A673 (cell line): ENCODE measurements at regions not wholly inside any gene's neighbourhood (a gene's known extent, or its start where the extent isn't known, plus 50 kb on each side); places are given as distances from the start of the nearest gene placed in this dataset.

ENCODE experiments used
- EZH2 ChIP-seq: fragments of 200-600 bp; sonication (generic); IDR thresholded peaks from 2 replicates; pipeline ENCODE4 v1.6.1; 2017; ENCODE audit warnings: borderline replicate concordance, low read depth, mild to moderate bottlenecking, mixed read lengths, antibody characterized with exemption, low read length; ENCODE audit not compliant: poor library complexity, severe bottlenecking
- TF ChIP-seq, protein P1 (sequence below): fragments of 300-800, 200-600 bp; sonication (generic); conservative IDR thresholded peaks from 2 replicates; pipeline ENCODE4 v1.5.1; 2017; ENCODE audit warnings: low read depth, mild to moderate bottlenecking, antibody characterized with exemption, low read length, moderate library complexity, mixed read lengths

DNA sequence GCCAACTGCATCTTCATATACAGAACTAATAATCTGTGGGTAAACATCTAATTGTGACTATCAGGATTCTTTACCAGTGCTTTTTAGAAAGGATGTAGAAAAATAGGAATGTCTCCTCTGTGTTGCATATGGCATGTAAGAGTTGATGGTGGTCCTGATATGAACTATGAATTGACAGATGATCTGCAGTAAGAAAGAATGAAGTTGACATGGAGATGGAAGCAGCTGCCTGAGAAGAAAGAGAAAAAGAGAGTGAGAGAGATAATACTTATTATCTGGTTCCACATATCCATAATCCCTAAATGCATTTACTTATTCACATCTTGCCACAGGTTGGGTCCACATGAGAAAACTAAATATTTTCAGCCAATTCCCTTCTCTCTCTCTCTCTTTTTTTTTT is 1022.9 kb downstream of the SLC6A15 start:
- TF ChIP-seq, protein P1, sequence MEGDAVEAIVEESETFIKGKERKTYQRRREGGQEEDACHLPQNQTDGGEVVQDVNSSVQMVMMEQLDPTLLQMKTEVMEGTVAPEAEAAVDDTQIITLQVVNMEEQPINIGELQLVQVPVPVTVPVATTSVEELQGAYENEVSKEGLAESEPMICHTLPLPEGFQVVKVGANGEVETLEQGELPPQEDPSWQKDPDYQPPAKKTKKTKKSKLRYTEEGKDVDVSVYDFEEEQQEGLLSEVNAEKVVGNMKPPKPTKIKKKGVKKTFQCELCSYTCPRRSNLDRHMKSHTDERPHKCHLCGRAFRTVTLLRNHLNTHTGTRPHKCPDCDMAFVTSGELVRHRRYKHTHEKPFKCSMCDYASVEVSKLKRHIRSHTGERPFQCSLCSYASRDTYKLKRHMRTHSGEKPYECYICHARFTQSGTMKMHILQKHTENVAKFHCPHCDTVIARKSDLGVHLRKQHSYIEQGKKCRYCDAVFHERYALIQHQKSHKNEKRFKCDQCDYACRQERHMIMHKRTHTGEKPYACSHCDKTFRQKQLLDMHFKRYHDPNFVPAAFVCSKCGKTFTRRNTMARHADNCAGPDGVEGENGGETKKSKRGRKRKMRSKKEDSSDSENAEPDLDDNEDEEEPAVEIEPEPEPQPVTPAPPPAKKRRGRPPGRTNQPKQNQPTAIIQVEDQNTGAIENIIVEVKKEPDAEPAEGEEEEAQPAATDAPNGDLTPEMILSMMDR = no peak
- no peak for TF ChIP-seq EZH2
